Bronchial epithelial cell (primary cell): ENCODE measurements at regions not wholly inside any gene's neighbourhood (a gene's known extent, or its start where the extent isn't known, plus 50 kb on each side); places are given as distances from the start of the nearest gene placed in this dataset.

Experiments
- DNase-seq: peaks from one replicate; pipeline ENCODE4 v3.0.0-alpha.2; 2010; ENCODE audit warnings: low read depth
- FAIRE-seq: peaks from 2 replicates; lab custom pipeline; 2011; peaks lifted over from hg19 to GRCh38; lab: Jason Lieb, UNC
- H3K27me3 ChIP-seq: 2 replicates; pipeline ENCODE4 v1.5.1; 2011; ENCODE audit warnings: low read length; ENCODE audit not compliant: control insufficient read depth, insufficient read depth
- H3K36me3 ChIP-seq: 2 replicates; pipeline ENCODE4 v1.5.1; 2011; ENCODE audit warnings: low read length; ENCODE audit not compliant: control insufficient read depth, insufficient read depth
- H3K4me3 ChIP-seq: 2 replicates; pipeline ENCODE4 v1.5.1; 2011; ENCODE audit warnings: mild to moderate bottlenecking, low read depth, low read length, control low read depth
- TF ChIP-seq, protein P1 (sequence below): IDR thresholded peaks from 2 replicates; pipeline ENCODE4 v1.5.1; 2011; ENCODE audit warnings: mild to moderate bottlenecking, moderate library complexity, low read length, control low read depth, inconsistent platforms; ENCODE audit not compliant: insufficient read depth, severe bottlenecking

DNA sequence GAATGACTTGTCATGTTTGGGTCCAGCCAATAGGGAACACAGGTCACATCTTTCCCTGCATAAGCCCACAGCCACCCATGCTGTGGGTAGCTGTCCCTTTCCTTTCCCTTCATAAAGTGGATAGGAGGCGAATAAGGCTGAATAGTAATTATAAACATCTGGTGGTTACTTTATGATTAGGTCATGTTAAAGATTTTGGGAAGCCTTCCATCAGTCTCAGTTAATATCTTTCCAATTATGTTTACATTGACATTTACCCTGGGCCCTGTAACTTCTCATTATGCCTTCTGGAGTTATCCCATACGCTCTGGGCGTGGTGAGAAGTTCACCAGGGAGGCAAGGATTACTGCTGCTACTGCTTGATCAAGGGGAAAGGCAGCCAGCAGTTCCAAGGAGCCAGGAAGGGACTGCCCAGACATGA, 197.2 kb downstream of the HLX start:
- DNase-seq (no peak), FAIRE-seq (no peak)
- Histone ChIP-seq H3K36me3 (no peaks in the 10 kb centered on the region), H3K27me3 (no peaks in the 10 kb centered on the region), H3K4me3 (no peak overlapping the region)
- TF ChIP-seq, protein P1, sequence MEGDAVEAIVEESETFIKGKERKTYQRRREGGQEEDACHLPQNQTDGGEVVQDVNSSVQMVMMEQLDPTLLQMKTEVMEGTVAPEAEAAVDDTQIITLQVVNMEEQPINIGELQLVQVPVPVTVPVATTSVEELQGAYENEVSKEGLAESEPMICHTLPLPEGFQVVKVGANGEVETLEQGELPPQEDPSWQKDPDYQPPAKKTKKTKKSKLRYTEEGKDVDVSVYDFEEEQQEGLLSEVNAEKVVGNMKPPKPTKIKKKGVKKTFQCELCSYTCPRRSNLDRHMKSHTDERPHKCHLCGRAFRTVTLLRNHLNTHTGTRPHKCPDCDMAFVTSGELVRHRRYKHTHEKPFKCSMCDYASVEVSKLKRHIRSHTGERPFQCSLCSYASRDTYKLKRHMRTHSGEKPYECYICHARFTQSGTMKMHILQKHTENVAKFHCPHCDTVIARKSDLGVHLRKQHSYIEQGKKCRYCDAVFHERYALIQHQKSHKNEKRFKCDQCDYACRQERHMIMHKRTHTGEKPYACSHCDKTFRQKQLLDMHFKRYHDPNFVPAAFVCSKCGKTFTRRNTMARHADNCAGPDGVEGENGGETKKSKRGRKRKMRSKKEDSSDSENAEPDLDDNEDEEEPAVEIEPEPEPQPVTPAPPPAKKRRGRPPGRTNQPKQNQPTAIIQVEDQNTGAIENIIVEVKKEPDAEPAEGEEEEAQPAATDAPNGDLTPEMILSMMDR: no peak

DNA sequence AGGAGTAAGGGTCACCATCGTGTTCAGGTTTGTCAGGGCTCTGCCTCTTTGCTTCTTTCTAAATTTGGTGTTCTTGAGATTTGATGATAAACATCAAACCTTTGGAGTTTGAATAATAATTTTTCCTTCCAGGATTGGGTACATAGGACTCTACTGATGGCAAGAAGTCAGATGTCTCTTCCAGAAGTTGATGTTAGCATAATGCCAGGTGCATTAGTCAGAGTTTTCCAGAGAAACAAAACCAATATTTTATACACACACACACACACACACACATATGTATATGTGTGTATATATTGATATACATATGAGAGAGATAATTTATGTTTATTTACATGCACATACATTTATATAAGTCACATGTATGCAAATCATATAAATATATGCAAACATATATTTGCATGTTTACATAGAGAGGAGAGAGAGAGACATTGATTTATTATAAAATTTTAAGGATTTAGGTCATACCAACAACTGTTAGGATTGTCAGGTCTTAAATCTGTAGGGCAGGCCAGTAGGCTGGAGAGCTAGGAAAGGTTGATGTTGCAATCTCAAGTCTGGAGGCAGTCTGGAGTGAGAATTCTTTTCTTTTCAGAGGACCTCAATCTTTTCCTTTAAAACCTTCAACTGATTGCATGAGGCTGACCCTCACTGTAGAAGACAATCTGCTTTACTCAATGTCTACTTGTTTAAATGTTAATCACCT, 199.2 kb downstream of the HLX start:
- FAIRE-seq (no peak), DNase-seq (no peak)
- TF ChIP-seq, protein P1: no peak
- H3K4me3 ChIP-seq: no peak overlapping the region
- H3K36me3 ChIP-seq: no peaks in the 10 kb centered on the region
- H3K27me3 ChIP-seq: no peaks in the 10 kb centered on the region

GRCh38 chr1:221083902-221084301, 204.7 kb downstream of the HLX start:
- H3K4me3 ChIP-seq: no peak overlapping the region

GRCh38 chr1:221084681-221085080, 205.4 kb downstream of the HLX start:
- no peak for FAIRE-seq
- no peaks in the 10 kb centered on the region for H3K36me3 ChIP-seq
- no peaks in the 10 kb centered on the region for H3K27me3 ChIP-seq
- DNase-seq: no peak
- TF ChIP-seq, protein P1: no peak
- no peak overlapping the region for H3K4me3 ChIP-seq

More at GRCh38 chr1:221083902-221084301, 204.7 kb downstream of the HLX start:
- H3K36me3 ChIP-seq: no peaks in the 10 kb centered on the region
- H3K27me3 ChIP-seq: no peaks in the 10 kb centered on the region
- FAIRE-seq (no peak), DNase-seq (no peak)
- TF ChIP-seq, protein P1: no peak

- FAIRE-seq (no peak), DNase-seq (no peak)
- TF ChIP-seq, protein P1: no peak
- H3K36me3 ChIP-seq: no peaks in the 10 kb centered on the region
- H3K4me3 ChIP-seq: no peak overlapping the region
- no peaks in the 10 kb centered on the region for H3K27me3 ChIP-seq
Measured at GRCh38 chr1:221085701-221086375, 206.6 kb downstream of the HLX start.

DNA sequence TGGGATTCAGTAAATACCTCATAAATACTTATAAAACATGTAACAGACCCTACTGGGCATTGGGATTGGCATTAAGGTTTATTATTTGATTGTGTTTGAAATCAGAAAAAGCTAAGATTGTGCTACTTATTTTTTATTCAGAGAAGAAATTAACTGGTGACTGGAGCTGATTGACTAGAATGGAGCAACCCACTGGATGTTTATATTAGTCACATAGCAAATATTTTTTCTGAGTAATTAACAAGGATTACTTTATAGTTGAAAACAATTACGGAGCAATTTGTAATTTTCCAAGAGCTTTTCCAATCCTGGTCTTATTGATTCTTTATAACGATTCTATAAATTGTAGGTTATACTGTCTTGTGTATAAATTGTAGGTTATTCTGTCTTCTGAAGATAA, 208.7 kb downstream of the HLX start:
- H3K36me3 ChIP-seq: no peaks in the 10 kb centered on the region
- DNase-seq (peak; percentile 27), FAIRE-seq (no peak)
- no peak overlapping the region for H3K4me3 ChIP-seq
- no peaks in the 10 kb centered on the region for H3K27me3 ChIP-seq
- TF ChIP-seq, protein P1: no peak
